Astrocyte (in vitro differentiated cells and primary cell): ENCODE measurements at regions not wholly inside any gene's neighbourhood (a gene's known extent, or its start where the extent isn't known, plus 50 kb on each side); places are given as distances from the start of the nearest gene placed in this dataset.

Experiments
- DNase-seq: peaks from one replicate; pipeline ENCODE4 v3.0.0-alpha.2; 2010; ENCODE audit warnings: low read depth
- FAIRE-seq: peaks from 2 replicates; lab custom pipeline; 2011; peaks lifted over from hg19 to GRCh38; lab: Jason Lieb, UNC
- H2AFZ ChIP-seq: 2 replicates; pipeline ENCODE4 v1.6.0; 2012; ENCODE audit warnings: low read depth, low read length, inconsistent platforms
- H3K27ac ChIP-seq: 2 replicates; pipeline ENCODE4 v1.5.1; 2011; ENCODE audit warnings: low read depth, low read length, inconsistent platforms
- H3K27me3 ChIP-seq: 2 replicates; pipeline ENCODE4 v1.6.0; 2011; ENCODE audit warnings: low read length, inconsistent platforms; ENCODE audit not compliant: insufficient read depth
- H3K36me3 ChIP-seq: 2 replicates; pipeline ENCODE4 v1.5.1; 2011; ENCODE audit warnings: low read length, inconsistent platforms; ENCODE audit not compliant: insufficient read depth
- H3K4me1 ChIP-seq: 2 replicates; pipeline ENCODE4 v1.5.1; 2011; ENCODE audit warnings: low read length, inconsistent platforms; ENCODE audit not compliant: insufficient read depth
- H3K4me2 ChIP-seq: 2 replicates; pipeline ENCODE4 v1.6.0; 2012; ENCODE audit warnings: low read length, inconsistent platforms
- H3K4me3 ChIP-seq: 2 replicates; pipeline ENCODE4 v1.5.1; 2011; ENCODE audit warnings: low read depth, mild to moderate bottlenecking, low read length, inconsistent platforms; ENCODE audit not compliant: insufficient read depth
- H3K79me2 ChIP-seq: 2 replicates; pipeline ENCODE4 v1.6.0; 2012; ENCODE audit warnings: mild to moderate bottlenecking, low read length, inconsistent platforms; ENCODE audit not compliant: insufficient read depth
- H3K9ac ChIP-seq: 2 replicates; pipeline ENCODE4 v1.6.0; 2012; ENCODE audit warnings: mild to moderate bottlenecking, low read length, inconsistent platforms
- H3K9me3 ChIP-seq: 2 replicates; pipeline ENCODE4 v1.5.1; 2012; ENCODE audit warnings: low read depth, mild to moderate bottlenecking, low read length, inconsistent platforms; ENCODE audit not compliant: insufficient read depth
- H4K20me1 ChIP-seq: 2 replicates; pipeline ENCODE4 v1.6.0; 2012; ENCODE audit warnings: low read length, inconsistent platforms; ENCODE audit not compliant: insufficient read depth
- H3K27ac Mint-ChIP-seq: one replicate; pipeline ENCODE4 v1.8.0; 2021; ENCODE audit warnings: mild to moderate bottlenecking, mixed read lengths; ENCODE audit not compliant: unreplicated experiment
- H3K27me3 Mint-ChIP-seq: one replicate; pipeline ENCODE4 v1.8.0; 2021; ENCODE audit warnings: low read depth, mixed read lengths; ENCODE audit not compliant: unreplicated experiment
- H3K36me3 Mint-ChIP-seq: one replicate; pipeline ENCODE4 v1.8.0; 2021; ENCODE audit warnings: low read depth, mixed read lengths; ENCODE audit not compliant: unreplicated experiment
- H3K4me1 Mint-ChIP-seq: one replicate; pipeline ENCODE4 v1.8.0; 2021; ENCODE audit warnings: low read depth, mixed read lengths; ENCODE audit not compliant: unreplicated experiment
- H3K4me3 Mint-ChIP-seq: one replicate; pipeline ENCODE4 v1.8.0; 2021; ENCODE audit warnings: mild to moderate bottlenecking, moderate library complexity, mixed read lengths; ENCODE audit not compliant: unreplicated experiment
- H3K9me3 Mint-ChIP-seq: one replicate; pipeline ENCODE4 v1.8.0; 2021; ENCODE audit warnings: mild to moderate bottlenecking, mixed read lengths; ENCODE audit not compliant: unreplicated experiment
- EZH2 ChIP-seq: IDR thresholded peaks from 2 replicates; pipeline ENCODE4 v1.6.1; 2012; ENCODE audit warnings: mild to moderate bottlenecking, low read length, inconsistent platforms; ENCODE audit not compliant: insufficient read depth
- TF ChIP-seq, protein P1 (sequence below): IDR thresholded peaks from 2 replicates; pipeline ENCODE4 v1.5.1; 2011; ENCODE audit warnings: low read depth, mild to moderate bottlenecking, inconsistent platforms, low read length, moderate library complexity; ENCODE audit not compliant: insufficient read depth

DNA sequence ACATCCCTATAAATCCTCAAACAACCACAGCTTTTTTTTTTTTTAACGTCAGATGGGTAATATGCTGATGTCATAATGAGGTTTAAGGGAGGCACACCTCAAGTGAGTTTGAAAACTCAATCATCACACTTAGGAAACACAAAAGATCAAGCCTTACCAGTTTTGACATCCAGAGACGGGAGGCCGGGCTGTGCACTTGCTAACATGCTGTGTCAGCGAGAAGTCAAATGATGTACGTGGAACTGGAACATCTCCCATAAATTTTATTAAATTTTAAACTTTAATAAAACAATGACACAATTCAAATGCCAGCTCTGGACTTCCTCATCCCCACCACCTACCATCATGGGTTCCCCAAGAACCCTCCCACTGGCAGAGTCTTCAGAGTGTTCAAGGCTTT lies 117.6 kb downstream of the C5orf15 start:
- Histone ChIP-seq H3K4me3 (no peak overlapping the region), H2AFZ (no peak overlapping the region), H3K79me2 (no peaks in the 10 kb centered on the region), H3K36me3 (no peaks in the 10 kb centered on the region), H3K9ac (no peak overlapping the region), H3K27me3 (peaks cover 21% of the 10 kb centered on the region), H3K9me3 (no peaks in the 10 kb centered on the region), H3K27ac (no peak overlapping the region), H3K4me1 (no peaks in the 10 kb centered on the region), H3K4me2 (no peak overlapping the region), H4K20me1 (no peaks in the 10 kb centered on the region)
- Mint-ChIP-seq H3K4me3 (no peak overlapping the region), H3K27me3 (peaks cover 39% of the 10 kb centered on the region), H3K4me1 (no peaks in the 10 kb centered on the region), H3K9me3 (peaks cover 18% of the 10 kb centered on the region), H3K27ac (no peak overlapping the region), H3K36me3 (no peaks in the 10 kb centered on the region)
- no peak for TF ChIP-seq EZH2
- TF ChIP-seq, protein P1, sequence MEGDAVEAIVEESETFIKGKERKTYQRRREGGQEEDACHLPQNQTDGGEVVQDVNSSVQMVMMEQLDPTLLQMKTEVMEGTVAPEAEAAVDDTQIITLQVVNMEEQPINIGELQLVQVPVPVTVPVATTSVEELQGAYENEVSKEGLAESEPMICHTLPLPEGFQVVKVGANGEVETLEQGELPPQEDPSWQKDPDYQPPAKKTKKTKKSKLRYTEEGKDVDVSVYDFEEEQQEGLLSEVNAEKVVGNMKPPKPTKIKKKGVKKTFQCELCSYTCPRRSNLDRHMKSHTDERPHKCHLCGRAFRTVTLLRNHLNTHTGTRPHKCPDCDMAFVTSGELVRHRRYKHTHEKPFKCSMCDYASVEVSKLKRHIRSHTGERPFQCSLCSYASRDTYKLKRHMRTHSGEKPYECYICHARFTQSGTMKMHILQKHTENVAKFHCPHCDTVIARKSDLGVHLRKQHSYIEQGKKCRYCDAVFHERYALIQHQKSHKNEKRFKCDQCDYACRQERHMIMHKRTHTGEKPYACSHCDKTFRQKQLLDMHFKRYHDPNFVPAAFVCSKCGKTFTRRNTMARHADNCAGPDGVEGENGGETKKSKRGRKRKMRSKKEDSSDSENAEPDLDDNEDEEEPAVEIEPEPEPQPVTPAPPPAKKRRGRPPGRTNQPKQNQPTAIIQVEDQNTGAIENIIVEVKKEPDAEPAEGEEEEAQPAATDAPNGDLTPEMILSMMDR, result no peak
- FAIRE-seq, result no peak
- DNase-seq, result no peak

DNA sequence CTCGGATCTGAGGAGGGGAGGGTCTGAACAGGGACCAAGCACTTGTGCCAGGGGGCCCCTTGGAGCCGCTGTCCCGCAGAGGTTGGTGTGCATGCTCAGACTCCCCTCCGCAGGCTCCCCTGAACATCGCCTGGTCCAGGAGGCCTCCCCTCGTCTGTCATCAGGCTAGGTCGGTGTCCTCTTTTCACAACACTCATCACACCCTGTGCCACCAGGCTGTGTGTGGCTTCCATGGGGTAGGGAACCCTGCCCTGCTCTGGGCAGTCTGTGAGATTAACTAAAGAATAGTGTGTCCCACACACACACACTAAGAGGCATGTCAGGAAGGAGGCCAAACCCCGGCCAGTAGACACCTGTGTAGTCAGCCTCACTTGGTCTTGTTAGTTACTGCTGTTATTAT lies 119.3 kb downstream of the C5orf15 start:
- Histone ChIP-seq H3K27me3 (peaks cover 19% of the 10 kb centered on the region), H3K4me1 (no peaks in the 10 kb centered on the region), H4K20me1 (no peaks in the 10 kb centered on the region), H3K4me2 (no peak overlapping the region), H3K4me3 (no peak overlapping the region), H3K27ac (no peak overlapping the region), H3K79me2 (no peaks in the 10 kb centered on the region), H3K9me3 (no peaks in the 10 kb centered on the region), H2AFZ (no peak overlapping the region), H3K36me3 (no peaks in the 10 kb centered on the region), H3K9ac (no peak overlapping the region)
- H3K4me3 Mint-ChIP-seq, result no peak overlapping the region
- FAIRE-seq (no peak), DNase-seq (no peak)
- H3K36me3 Mint-ChIP-seq, result no peaks in the 10 kb centered on the region
- H3K27me3 Mint-ChIP-seq, result peaks cover 40% of the 10 kb centered on the region
- H3K9me3 Mint-ChIP-seq, result peaks cover 13% of the 10 kb centered on the region
- no peak overlapping the region for H3K27ac Mint-ChIP-seq
- TF ChIP-seq EZH2, result no peak
- TF ChIP-seq, protein P1, result no peak
- H3K4me1 Mint-ChIP-seq, result no peaks in the 10 kb centered on the region

DNA sequence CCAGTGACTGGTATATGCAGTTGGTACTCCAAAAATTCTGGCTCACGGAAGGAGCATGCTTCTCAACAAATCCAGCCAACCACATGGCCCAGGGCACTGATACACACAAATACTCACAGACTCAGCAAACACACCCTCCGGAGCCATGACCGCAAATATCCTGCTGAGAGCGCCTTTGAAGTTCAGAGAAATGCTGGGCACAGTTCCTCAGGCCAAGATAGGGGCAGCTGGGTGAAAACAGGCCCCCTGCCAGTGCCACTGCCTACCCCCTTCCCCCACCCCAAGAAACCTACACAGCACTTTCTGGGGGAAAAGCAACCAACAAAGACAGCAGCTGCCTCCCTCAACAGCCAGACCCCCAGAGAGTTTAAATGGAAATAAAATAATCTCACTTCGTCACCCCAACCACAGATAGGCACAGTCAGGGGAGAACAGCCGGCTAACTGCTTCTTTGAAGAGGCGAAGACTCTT lies 120.0 kb downstream of the C5orf15 start:
- FAIRE-seq (no peak), DNase-seq (peak; percentile 27)
- Histone ChIP-seq H3K36me3 (no peaks in the 10 kb centered on the region), H3K27me3 (peaks cover 14% of the 10 kb centered on the region), H3K9ac (no peak overlapping the region), H3K9me3 (no peaks in the 10 kb centered on the region), H3K4me2 (no peak overlapping the region), H3K27ac (no peak overlapping the region), H3K79me2 (no peaks in the 10 kb centered on the region), H2AFZ (no peak overlapping the region), H4K20me1 (no peaks in the 10 kb centered on the region), H3K4me3 (no peak overlapping the region), H3K4me1 (no peaks in the 10 kb centered on the region)
- H3K4me3 Mint-ChIP-seq, result no peak overlapping the region
- no peak overlapping the region for H3K27ac Mint-ChIP-seq
- H3K27me3 Mint-ChIP-seq, result peaks cover 35% of the 10 kb centered on the region
- H3K4me1 Mint-ChIP-seq, result no peaks in the 10 kb centered on the region
- TF ChIP-seq EZH2, result no peak
- TF ChIP-seq, protein P1, result no peak
- peaks cover 12% of the 10 kb centered on the region for H3K9me3 Mint-ChIP-seq
- no peaks in the 10 kb centered on the region for H3K36me3 Mint-ChIP-seq
